AML-193 (cell line): ENCODE measurements at regions not wholly inside any gene's neighbourhood (a gene's known extent, or its start where the extent isn't known, plus 50 kb on each side); places are given as distances from the start of the nearest gene placed in this dataset.
A peak's percentile ranks its signal among the peaks of the same experiment; 100 is the strongest.
"Not testable (repeated sequence)": the region's sequence is repeated elsewhere in the genome, so short reads cannot be mapped to it uniquely, and the experiment has no call there.

Experiments
- DNase-seq, 2 experiments: peaks; one replicate each; lab custom pipeline; 2025; lab: John Stamatoyannopoulos, UW

GRCh38 chr9:113665064-113665463 is 201.5 kb downstream of the RGS3 start:
- no peak for DNase-seq

DNA sequence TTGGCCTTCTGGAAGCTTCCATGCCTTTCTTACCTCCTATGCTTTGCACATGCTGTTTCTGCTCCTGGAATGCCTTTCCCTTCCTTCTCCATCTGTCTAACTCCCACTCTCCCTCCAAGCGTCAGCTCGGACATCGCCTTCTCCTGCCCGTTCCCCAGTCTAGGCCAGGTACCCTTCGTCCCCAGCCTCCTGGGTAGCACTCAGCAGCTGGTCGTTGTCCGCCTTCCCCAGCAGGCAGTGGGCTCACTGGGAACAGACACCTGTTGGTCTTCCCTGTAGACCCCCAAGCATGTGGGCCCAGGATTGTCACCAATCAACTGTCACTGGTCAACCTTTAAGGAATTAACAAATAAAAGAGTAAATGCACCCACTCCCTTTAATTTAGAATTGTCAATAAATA is 202.2 kb downstream of the RGS3 start:
- no peak for DNase-seq

DNA sequence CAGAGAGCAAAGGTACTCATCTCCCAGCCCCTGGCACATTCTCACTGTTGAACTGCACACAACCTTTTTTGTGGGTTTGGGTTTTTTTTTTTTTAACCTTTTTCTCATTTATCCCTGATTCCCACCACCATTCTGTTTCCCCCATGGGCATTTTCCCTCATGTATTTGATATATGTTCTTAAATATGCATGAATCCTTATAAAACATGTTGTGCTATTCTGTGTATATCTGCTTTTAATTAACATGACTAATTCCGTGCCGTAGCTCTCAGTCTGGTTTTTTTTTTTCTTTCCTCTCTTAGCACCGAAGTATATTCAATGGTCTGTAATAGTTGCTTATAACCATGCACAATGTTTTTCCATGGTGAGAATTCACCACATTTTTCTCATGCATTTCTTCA is 204.5 kb downstream of the RGS3 start:
- DNase-seq, result no peak

GRCh38 chr9:113669522-113670115 is 206.1 kb downstream of the RGS3 start:
- DNase-seq, result no peak

- DNase-seq, result no peak
These were observed 202.4 kb upstream of the ZNF618 start for GRCh38 chr9:113673726-113674125.

DNA sequence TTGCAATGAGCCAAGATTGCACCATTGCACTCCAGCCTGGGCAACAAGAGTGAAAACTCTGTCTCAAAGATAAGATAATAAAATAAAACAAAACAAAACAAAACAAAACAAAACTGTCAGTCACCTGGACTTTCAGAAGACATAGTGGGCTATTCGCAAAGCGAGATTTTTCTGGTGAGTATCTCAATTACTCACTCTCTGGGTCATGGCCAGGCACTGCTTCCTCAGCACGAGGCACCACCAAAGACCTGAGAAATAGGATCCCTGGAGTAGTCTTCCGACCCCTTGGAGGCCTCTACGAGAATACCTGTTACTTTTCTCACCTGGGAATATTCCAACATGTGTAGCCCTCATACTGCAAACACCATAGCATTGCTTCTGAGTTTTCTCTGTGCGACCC is 201.7 kb upstream of the ZNF618 start:
- DNase-seq, result no peak

DNA sequence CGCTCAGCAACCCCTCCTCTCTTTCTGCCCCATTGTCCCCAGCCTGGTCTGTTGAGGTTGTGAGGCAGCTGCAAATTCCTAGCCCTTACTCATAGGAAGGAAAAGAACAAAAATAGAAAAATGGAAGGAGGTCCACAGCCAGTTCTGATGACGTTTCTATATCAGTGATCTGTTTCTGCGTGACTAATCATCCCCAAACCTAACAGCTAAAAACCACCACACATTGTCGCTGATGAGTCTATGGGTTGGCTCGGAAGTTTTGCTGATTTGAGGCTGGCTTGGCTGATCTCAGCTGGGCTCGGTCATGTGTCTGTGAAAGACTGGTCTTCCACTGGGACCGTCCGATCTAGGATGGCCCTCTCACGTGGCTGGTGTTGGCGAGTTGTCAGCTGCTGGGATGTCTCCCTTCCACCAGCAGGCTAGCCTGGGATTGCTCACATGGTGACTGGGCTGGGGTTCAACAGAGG is 200.6 kb upstream of the ZNF618 start:
- DNase-seq, result no peak

DNA sequence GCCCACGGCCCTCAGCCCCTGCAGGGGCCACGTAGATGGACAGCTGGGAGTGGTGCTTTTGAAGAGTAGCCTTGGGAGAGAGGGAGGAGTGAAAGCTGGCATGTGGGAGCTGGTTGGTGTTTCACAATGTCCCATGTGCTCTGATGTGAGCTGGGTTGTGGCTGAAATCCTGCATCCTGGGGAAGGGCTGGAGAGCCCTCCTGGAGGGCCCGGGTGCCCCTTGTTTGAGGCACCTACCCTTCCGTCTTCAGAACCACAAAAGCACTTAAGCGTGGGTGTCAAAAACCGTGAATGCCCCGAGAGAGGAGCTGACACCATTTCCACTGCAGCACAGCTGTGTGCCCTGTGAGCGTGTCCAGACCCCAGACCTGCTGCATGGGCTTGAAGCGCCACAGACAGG is 199.1 kb upstream of the ZNF618 start:
- DNase-seq, result no peak

GRCh38 chr9:113677569-113677968 is 198.5 kb upstream of the ZNF618 start:
- no peak for DNase-seq

- no peak for DNase-seq
These were observed 197.8 kb upstream of the ZNF618 start for GRCh38 chr9:113678119-113678858.

GRCh38 chr9:113678859-113679256 is 197.3 kb upstream of the ZNF618 start:
- DNase-seq, result no peak

DNA sequence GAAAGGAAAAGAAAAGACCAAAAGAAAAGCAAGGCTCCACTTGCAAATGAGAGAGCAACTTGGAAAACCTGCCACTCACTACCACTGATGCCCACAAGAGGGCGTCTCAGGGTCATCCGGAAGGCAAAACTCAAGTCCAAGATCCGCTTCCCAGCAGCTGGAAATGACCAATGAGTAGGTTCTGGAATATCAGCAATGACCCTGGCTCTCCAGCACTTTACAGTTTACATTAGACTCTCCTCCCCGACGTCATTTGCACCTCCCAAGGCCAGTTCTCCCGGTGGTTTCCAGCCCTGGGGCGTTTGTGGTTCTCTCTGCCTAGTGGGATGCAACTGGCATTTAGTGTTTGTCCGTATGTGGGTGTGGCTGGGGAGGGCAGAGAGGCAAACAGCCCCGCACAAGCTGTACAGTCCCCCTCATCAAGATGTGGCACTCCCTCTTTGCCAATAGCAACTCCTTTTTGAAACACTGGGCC is 193.8 kb upstream of the ZNF618 start:
- DNase-seq, result peak; percentile 21 to 27

- DNase-seq, result not testable (repeated sequence)
These were observed 190.5 kb upstream of the ZNF618 start for GRCh38 chr9:113685636-113686035.

- no peak for DNase-seq
These were observed 188.9 kb upstream of the ZNF618 start for GRCh38 chr9:113687107-113687679.

DNA sequence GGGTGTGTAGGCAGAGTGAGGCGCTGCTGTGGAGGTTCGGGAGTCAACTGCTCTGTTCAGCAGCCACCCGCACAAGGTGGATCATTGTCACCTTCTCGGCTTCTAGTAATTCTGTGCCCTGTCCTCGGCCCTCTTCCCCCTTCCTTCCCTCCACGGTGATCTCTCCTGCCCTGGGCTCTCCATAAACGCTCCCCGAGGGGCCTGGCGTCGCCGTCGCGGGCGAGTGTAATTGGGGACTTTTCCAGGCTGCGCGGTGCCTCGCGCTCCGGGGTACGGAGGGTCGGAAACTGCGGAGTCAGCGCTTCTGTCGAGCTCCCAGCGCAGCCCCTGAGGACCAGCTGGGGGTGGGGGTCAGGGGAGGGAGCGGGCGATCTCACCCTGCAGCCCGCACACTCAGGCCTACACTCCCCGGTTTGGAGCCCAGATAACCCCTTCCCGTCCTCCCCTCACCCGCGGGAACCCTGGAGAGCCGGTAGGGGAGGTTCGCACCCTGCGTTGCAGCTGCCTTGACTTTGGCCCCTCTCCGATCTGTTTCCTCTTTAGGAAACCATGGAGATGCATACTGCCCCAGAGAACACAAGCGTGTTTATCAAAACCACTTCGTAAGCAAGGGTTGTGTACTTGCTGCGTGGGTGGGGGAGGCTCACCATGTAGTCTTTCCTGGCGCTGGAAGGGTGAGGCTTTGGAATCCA is 188.3 kb upstream of the ZNF618 start:
- no peak for DNase-seq

DNA sequence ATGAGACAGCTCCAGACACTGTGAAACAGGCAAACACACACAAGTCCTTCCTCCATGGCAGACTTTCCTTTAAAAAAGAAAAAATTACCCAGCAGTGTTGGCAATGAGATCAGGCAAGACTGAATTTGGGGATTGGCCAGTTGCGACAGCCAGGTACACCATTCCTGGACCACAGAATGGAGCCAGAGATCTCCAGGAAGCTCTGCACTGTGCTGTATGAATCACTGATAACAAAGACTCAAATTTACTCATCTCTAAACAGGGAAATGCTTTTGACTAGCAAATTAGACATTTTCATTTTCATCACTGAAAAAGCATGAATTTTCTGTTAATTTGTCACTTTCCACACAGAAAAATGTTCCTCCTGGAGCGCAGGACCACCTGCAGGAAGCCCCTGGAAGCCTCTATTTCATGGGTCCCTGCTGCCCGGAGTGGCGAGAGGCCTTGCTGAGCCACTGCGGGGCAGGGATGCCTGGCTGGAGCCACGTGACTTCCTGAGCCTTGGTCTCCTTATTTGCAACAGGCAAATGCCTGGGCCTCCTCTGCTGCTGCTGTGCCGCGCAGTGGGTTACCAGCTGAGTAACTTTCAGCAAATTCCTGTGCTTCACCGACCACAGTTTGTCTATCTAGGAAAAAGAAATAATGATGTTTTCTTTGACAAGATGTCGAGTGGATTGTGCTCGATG is 185.9 kb upstream of the ZNF618 start:
- no peak for DNase-seq

- no peak for DNase-seq
These were observed 183.9 kb upstream of the ZNF618 start for GRCh38 chr9:113692256-113692655.

- DNase-seq, result no peak
These were observed 181.2 kb upstream of the ZNF618 start for GRCh38 chr9:113694912-113695311.

GRCh38 chr9:113695440-113695851 is 180.7 kb upstream of the ZNF618 start:
- DNase-seq, result no peak

GRCh38 chr9:113695901-113696300 is 180.2 kb upstream of the ZNF618 start:
- no peak for DNase-seq

DNA sequence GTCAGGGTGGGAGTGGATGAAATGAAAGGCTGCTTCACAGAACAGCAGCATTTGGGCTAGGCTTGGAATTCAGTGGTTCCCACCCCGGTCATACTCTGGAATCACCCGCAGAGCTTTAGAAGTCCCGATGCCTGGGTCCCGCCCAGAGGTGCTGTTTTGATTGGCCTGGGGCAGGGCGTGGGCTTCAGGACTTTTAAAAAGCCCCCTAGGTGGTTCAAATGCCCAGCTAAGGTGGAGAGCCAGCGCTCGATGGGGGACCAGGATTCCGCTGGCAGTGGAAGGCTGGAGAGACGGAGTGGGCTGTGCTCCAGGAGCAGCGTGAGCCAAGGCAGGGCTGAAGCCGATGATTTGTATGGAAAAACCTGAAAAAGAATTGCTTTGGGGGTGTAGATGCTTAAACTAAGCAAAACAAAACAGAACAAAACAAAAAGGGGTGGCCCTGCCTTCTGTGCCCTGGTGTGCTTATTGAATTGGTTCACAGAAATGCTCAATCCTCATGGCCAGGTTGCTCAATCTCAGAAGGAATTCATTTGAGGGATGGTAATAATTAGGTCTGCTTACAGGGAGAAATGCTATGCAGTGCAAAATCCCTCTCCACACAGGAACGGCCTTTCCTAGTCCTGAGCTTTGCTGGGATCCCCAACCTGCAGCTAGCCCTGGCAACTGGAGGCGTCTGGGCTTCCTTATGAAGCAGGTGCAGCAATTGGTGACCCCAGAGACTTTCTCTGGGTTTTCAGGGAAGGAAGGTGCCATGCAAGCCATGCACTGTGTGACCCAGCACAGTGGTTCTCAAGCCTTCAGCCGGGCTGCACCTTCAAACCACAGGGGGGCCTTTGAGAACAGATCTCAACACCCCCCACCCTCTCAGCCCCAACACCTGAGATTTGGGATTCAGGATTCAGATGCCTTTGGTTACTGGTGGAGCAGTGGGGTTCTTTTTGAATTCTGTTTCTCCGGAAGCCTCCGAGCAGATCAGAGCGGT is 174.0 kb upstream of the ZNF618 start:
- DNase-seq, result no peak
